ENCODE measurements at regions not wholly inside any gene's neighbourhood (a gene's known extent, or its start where the extent isn't known, plus 50 kb on each side); places are given as distances from the start of the nearest gene placed in this dataset.

GRCh38 chr12:42789808-42790760 lies 200.5 kb upstream of the PRICKLE1 start:
- no peak overlapping the region for H2AFZ ChIP-seq (ENCODE audit: low read length)
- Mint-ChIP-seq H3K36me3 (ENCODE audit: insufficient read depth in 1 of 3, low read depth in 3 of 3) (no peaks in the 10 kb centered on the region), H3K27me3 (ENCODE audit: low read depth) (no peaks in the 10 kb centered on the region), H3K4me1 (peaks cover 0 to 6% of the 10 kb centered on the region in 2 experiments; a peak in 2 of 4 replicates), H3K27ac (no peak overlapping the region), H3K4me3 (no peak overlapping the region), H3K9me3 (no peaks in the 10 kb centered on the region)
- H3K4ac ChIP-seq (ENCODE audit: low read depth, low read length) = no peak overlapping the region
- no peak overlapping the region for H3K56ac ChIP-seq (ENCODE audit: insufficient read length, low read depth, low read length)
- no peak overlapping the region for H3K9ac ChIP-seq (ENCODE audit: extremely low read depth, insufficient read length, low read length)
- H2BK15ac ChIP-seq (ENCODE audit: low read depth, low read length) = no peak overlapping the region
- no peaks in the 10 kb centered on the region for H3K79me2 ChIP-seq (ENCODE audit: insufficient read depth, low read length)
- H3K23me2 ChIP-seq (ENCODE audit: insufficient read length, low read depth, low read length, poor library complexity, severe bottlenecking) = no peaks in the 10 kb centered on the region
- H3K27me3 ChIP-seq (ENCODE audit: insufficient read depth, low read length) = no peaks in the 10 kb centered on the region
- no peak overlapping the region for H4K5ac ChIP-seq (ENCODE audit: insufficient read length, low read depth, low read length)
- TF ChIP-seq CTCF (conservative IDR thresholded peaks at IDR 0.05) = no peak
- H3K18ac ChIP-seq (ENCODE audit: insufficient read length, low read depth, low read length) = no peak overlapping the region
- no peak for DNase-seq
- H2AK5ac ChIP-seq (ENCODE audit: insufficient read length, low read length) = no peak overlapping the region
- H3K79me1 ChIP-seq (ENCODE audit: insufficient read depth, low read depth, low read length, poor library complexity, severe bottlenecking) = no peaks in the 10 kb centered on the region
- H3K9me3 ChIP-seq (ENCODE audit: control insufficient read depth, low read depth, low read length) = no peaks in the 10 kb centered on the region
- no peak overlapping the region for H4K8ac ChIP-seq (replicated peaks; ENCODE audit: insufficient read length, low read depth, low read length)
- no peak overlapping the region for H4K91ac ChIP-seq (ENCODE audit: insufficient read length, low read depth, low read length)
- H2BK120ac ChIP-seq (ENCODE audit: low read depth, low read length, poor library complexity, severe bottlenecking) = no peak overlapping the region
- H4K20me1 ChIP-seq (ENCODE audit: control insufficient read depth, insufficient read depth, insufficient read length) = no peaks in the 10 kb centered on the region
- H3K14ac ChIP-seq (ENCODE audit: insufficient read depth, low read length) = no peak overlapping the region
- no CpG with 5 or more reads among the region's 15 CpGs for WGBS (ENCODE audit: extremely low coverage, insufficient read length, low lambda C conversion rate)
- no peak overlapping the region for H3K23ac ChIP-seq (ENCODE audit: insufficient read length, low read depth, low read length)
- no peak overlapping the region for H2BK12ac ChIP-seq (ENCODE audit: insufficient read length, low read depth, low read length)
- H3K4me1 ChIP-seq (ENCODE audit: insufficient read depth, low read length) = no peaks in the 10 kb centered on the region
- no peak overlapping the region for H2BK20ac ChIP-seq (ENCODE audit: low read depth, low read length, poor library complexity, severe bottlenecking)
- H3K4me2 ChIP-seq (ENCODE audit: insufficient read depth, insufficient read length, low read length) = no peak overlapping the region
- H2BK5ac ChIP-seq (ENCODE audit: insufficient read length, low read length) = no peak overlapping the region
- H3K27ac ChIP-seq (ENCODE audit: insufficient read length, low read depth, low read length) = no peak overlapping the region
- no peak overlapping the region for H3T11ph ChIP-seq (ENCODE audit: low read length)
